H1 (cell line): ENCODE measurements at regions not wholly inside any gene's neighbourhood (a gene's known extent, or its start where the extent isn't known, plus 50 kb on each side); places are given as distances from the start of the nearest gene placed in this dataset.

Source experiments
- EP300 ChIP-seq, 2 experiments: IDR thresholded peaks; 1 replicate in 1 of 2; 2 replicates in 1 of 2; pipeline ENCODE4 v1.6.1; 2011 to 2012; ENCODE audit warnings: low read depth in 2 of 2, low read length in 2 of 2, mild to moderate bottlenecking in 2 of 2, borderline replicate concordance in 1 of 2, inconsistent platforms in 1 of 2, moderate library complexity in 1 of 2
- KDM5A ChIP-seq: fragments of 200-600 bp; IDR thresholded peaks from 2 replicates; pipeline ENCODE4 v1.7.1; 2012; ENCODE audit warnings: mild to moderate bottlenecking, low read length, inconsistent platforms, mixed read lengths

GRCh38 chr18:73840319-73840945, 307.2 kb downstream of the FBXO15 start (continued):
- TF ChIP-seq KDM5A, result no peak
- TF ChIP-seq EP300 (IDR thresholded peaks at IDR 0.05; ENCODE audit: borderline replicate concordance in 1 of 2, low read depth in 2 of 2, low read length in 2 of 2), result no peak
- TF ChIP-seq, all 59 proteins: peak for 0
